ENCODE measurements at regions not wholly inside any gene's neighbourhood (a gene's known extent, or its start where the extent isn't known, plus 50 kb on each side); places are given as distances from the start of the nearest gene placed in this dataset.

DNA sequence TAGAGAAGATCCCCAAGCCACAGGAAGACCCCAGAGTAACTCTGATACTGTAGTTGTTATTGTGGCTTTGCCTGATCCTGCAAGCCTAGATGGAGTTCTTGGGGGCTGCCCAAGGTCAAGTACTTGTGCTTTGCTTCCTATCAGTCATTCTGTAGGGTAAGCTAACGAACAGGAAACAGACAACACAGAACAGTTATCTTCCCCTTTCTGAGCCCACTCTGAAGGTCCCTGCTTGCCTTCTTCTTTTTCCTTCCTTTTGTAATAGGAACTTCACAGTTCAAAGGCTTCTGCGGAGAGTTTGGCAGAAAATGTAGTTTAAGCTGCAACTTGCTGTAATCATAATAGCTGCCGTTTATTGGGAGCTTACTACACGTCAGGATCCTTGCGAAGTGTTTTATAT is 494.1 kb upstream of the ERCC4 start:
- ATAC-seq (ENCODE audit: insufficient read depth, low read depth) (no peak), DNase-seq (no peak)
- no peak overlapping the region for H3K27ac ChIP-seq (ENCODE audit: low read length)
- no peaks in the 10 kb centered on the region for H4K20me1 ChIP-seq (ENCODE audit: insufficient read depth, low read length)
- H3K27me3 ChIP-seq (ENCODE audit: insufficient read depth, low read length, poor library complexity): no peaks in the 10 kb centered on the region
- no peak overlapping the region for H3K9ac ChIP-seq (ENCODE audit: low read depth, low read length)
- H3K4me3 ChIP-seq (ENCODE audit: low read depth in 1 of 2, low read length in 2 of 2): no peak overlapping the region
- no peak overlapping the region for H3K4me2 ChIP-seq (ENCODE audit: insufficient read depth, low read length)
- H2AFZ ChIP-seq (ENCODE audit: low read depth, low read length): no peak overlapping the region
- no peaks in the 10 kb centered on the region for H3K9me3 ChIP-seq (ENCODE audit: insufficient read depth, low read length, severe bottlenecking)
- H3K36me3 ChIP-seq (ENCODE audit: insufficient read depth, low read length): no peaks in the 10 kb centered on the region
- H3K4me1 ChIP-seq (ENCODE audit: insufficient read depth, low read length): no peaks in the 10 kb centered on the region
- H3K79me2 ChIP-seq (ENCODE audit: insufficient read depth, low read length): no peaks in the 10 kb centered on the region
- no peak for TF ChIP-seq EZH2 (IDR thresholded peaks at IDR 0.05; ENCODE audit: borderline replicate concordance, low read depth, low read length, severe bottlenecking)
- TF ChIP-seq, protein P1, sequence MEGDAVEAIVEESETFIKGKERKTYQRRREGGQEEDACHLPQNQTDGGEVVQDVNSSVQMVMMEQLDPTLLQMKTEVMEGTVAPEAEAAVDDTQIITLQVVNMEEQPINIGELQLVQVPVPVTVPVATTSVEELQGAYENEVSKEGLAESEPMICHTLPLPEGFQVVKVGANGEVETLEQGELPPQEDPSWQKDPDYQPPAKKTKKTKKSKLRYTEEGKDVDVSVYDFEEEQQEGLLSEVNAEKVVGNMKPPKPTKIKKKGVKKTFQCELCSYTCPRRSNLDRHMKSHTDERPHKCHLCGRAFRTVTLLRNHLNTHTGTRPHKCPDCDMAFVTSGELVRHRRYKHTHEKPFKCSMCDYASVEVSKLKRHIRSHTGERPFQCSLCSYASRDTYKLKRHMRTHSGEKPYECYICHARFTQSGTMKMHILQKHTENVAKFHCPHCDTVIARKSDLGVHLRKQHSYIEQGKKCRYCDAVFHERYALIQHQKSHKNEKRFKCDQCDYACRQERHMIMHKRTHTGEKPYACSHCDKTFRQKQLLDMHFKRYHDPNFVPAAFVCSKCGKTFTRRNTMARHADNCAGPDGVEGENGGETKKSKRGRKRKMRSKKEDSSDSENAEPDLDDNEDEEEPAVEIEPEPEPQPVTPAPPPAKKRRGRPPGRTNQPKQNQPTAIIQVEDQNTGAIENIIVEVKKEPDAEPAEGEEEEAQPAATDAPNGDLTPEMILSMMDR (IDR thresholded peaks at IDR 0.05; ENCODE audit: borderline replicate concordance, extremely low read depth, low read length, poor library complexity, severe bottlenecking): no peak

DNA sequence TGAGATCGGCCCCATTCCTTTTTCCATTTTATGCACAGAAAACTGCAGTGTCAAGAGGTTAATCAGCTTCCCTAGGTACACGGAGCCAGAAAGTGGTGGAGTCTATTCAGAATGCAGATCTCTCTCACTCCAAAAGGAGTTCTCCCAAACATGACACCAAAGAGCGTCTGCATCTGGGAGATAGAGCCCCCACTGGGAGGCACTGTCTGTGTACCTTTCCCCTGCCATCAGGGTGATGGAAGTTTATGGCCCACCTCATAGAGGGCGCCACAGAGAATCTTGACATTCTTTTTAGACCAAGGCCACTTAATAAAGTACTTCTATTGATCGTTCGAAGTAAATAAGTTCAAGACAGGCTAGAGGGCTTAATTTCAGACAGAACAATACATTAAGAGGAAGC is 493.7 kb upstream of the ERCC4 start:
- no peak for TF ChIP-seq EZH2 (IDR thresholded peaks at IDR 0.05; ENCODE audit: borderline replicate concordance, low read depth, low read length, severe bottlenecking)
- TF ChIP-seq, protein P1 (IDR thresholded peaks at IDR 0.05; ENCODE audit: borderline replicate concordance, extremely low read depth, low read length, poor library complexity, severe bottlenecking): peak; percentile 34
- Histone ChIP-seq H3K9me3 (ENCODE audit: insufficient read depth, low read length, severe bottlenecking) (no peaks in the 10 kb centered on the region), H4K20me1 (ENCODE audit: insufficient read depth, low read length) (no peaks in the 10 kb centered on the region), H2AFZ (ENCODE audit: low read depth, low read length) (no peak overlapping the region), H3K27me3 (ENCODE audit: insufficient read depth, low read length, poor library complexity) (no peaks in the 10 kb centered on the region), H3K9ac (ENCODE audit: low read depth, low read length) (no peak overlapping the region), H3K79me2 (ENCODE audit: insufficient read depth, low read length) (no peaks in the 10 kb centered on the region), H3K36me3 (ENCODE audit: insufficient read depth, low read length) (no peaks in the 10 kb centered on the region), H3K4me3 (ENCODE audit: low read depth in 1 of 2, low read length in 2 of 2) (no peak overlapping the region), H3K27ac (ENCODE audit: low read length) (no peak overlapping the region), H3K4me1 (ENCODE audit: insufficient read depth, low read length) (no peaks in the 10 kb centered on the region), H3K4me2 (ENCODE audit: insufficient read depth, low read length) (no peak overlapping the region)
- no peak for ATAC-seq (ENCODE audit: insufficient read depth, low read depth)
- DNase-seq: peak; percentile 3

DNA sequence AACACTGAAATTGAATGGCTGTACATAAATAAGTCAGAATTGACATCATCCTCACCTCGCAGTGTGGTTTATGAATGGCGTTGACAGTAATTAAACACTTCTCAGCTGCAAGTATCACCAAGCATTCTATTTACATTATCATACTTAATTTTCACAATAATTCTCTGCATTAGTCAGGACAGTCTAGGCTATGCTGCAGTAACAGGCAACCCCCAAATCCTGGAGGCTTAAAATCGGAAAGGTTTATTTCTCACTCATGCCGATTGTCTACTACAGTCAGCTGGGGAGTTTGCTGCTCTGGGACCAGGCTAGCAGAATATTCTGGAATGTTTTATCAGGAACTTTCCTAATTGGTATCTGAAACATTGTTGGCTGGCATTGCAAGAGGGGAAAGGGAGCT is 493.2 kb upstream of the ERCC4 start:
- ATAC-seq (ENCODE audit: insufficient read depth, low read depth) (no peak), DNase-seq (no peak)
- no peaks in the 10 kb centered on the region for H3K36me3 ChIP-seq (ENCODE audit: insufficient read depth, low read length)
- H3K27ac ChIP-seq (ENCODE audit: low read length): no peak overlapping the region
- H3K27me3 ChIP-seq (ENCODE audit: insufficient read depth, low read length, poor library complexity): no peaks in the 10 kb centered on the region
- no peaks in the 10 kb centered on the region for H4K20me1 ChIP-seq (ENCODE audit: insufficient read depth, low read length)
- no peak for TF ChIP-seq EZH2 (IDR thresholded peaks at IDR 0.05; ENCODE audit: borderline replicate concordance, low read depth, low read length, severe bottlenecking)
- no peak overlapping the region for H2AFZ ChIP-seq (ENCODE audit: low read depth, low read length)
- no peak overlapping the region for H3K4me3 ChIP-seq (ENCODE audit: low read depth in 1 of 2, low read length in 2 of 2)
- H3K9ac ChIP-seq (ENCODE audit: low read depth, low read length): no peak overlapping the region
- no peaks in the 10 kb centered on the region for H3K79me2 ChIP-seq (ENCODE audit: insufficient read depth, low read length)
- no peak overlapping the region for H3K4me2 ChIP-seq (ENCODE audit: insufficient read depth, low read length)
- no peaks in the 10 kb centered on the region for H3K9me3 ChIP-seq (ENCODE audit: insufficient read depth, low read length, severe bottlenecking)
- no peaks in the 10 kb centered on the region for H3K4me1 ChIP-seq (ENCODE audit: insufficient read depth, low read length)

DNA sequence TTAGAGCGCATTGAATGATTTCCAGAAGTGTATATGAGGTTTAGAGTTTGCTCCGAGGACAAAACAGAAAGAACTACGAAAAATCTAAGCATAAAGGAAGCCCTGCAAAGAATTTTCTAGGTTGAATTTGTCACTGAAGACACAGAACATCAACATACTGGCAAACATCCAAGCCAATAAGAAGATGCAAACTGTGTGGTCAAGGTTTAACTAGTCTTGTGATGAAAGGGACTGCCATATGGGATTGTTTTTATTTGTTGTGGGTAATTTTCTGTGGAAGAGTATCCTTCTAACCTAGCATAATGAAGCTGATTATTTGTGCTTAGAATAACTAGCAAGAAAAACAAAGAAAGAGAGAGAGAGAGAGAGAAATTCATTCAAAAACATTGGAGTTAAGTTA is 492.0 kb upstream of the ERCC4 start:
- TF ChIP-seq EZH2 (IDR thresholded peaks at IDR 0.05; ENCODE audit: borderline replicate concordance, low read depth, low read length, severe bottlenecking): no peak
- TF ChIP-seq, protein P1 (IDR thresholded peaks at IDR 0.05; ENCODE audit: borderline replicate concordance, extremely low read depth, low read length, poor library complexity, severe bottlenecking): no peak
- H4K20me1 ChIP-seq (ENCODE audit: insufficient read depth, low read length): no peaks in the 10 kb centered on the region
- H3K4me2 ChIP-seq (ENCODE audit: insufficient read depth, low read length): no peak overlapping the region
- H2AFZ ChIP-seq (ENCODE audit: low read depth, low read length): no peak overlapping the region
- no peaks in the 10 kb centered on the region for H3K4me1 ChIP-seq (ENCODE audit: insufficient read depth, low read length)
- no peak for ATAC-seq (ENCODE audit: insufficient read depth, low read depth)
- no peaks in the 10 kb centered on the region for H3K79me2 ChIP-seq (ENCODE audit: insufficient read depth, low read length)
- no peak overlapping the region for H3K4me3 ChIP-seq (ENCODE audit: low read depth in 1 of 2, low read length in 2 of 2)
- H3K9ac ChIP-seq (ENCODE audit: low read depth, low read length): no peak overlapping the region
- no peak overlapping the region for H3K27ac ChIP-seq (ENCODE audit: low read length)
- no peaks in the 10 kb centered on the region for H3K36me3 ChIP-seq (ENCODE audit: insufficient read depth, low read length)
- H3K27me3 ChIP-seq (ENCODE audit: insufficient read depth, low read length, poor library complexity): no peaks in the 10 kb centered on the region
- H3K9me3 ChIP-seq (ENCODE audit: insufficient read depth, low read length, severe bottlenecking): no peaks in the 10 kb centered on the region
- DNase-seq: no peak
